CD14-positive monocyte (primary cell): ENCODE measurements at regions not wholly inside any gene's neighbourhood (a gene's known extent, or its start where the extent isn't known, plus 50 kb on each side); places are given as distances from the start of the nearest gene placed in this dataset.

Experiments used
- DNase-seq, 3 donors: peaks; one replicate each; pipeline ENCODE4 v3.0.0-alpha.2; 2011 to 2022
- H2AFZ ChIP-seq: 2 replicates; pipeline ENCODE4 v1.6.0; 2012; ENCODE audit warnings: mild to moderate bottlenecking, low read depth, low read length, inconsistent platforms; ENCODE audit not compliant: insufficient read depth, poor library complexity, severe bottlenecking
- H3K27ac ChIP-seq, 2 donors: 1 replicate in 1 of 2; 2 replicates in 1 of 2; pipeline ENCODE4 v1.5.1; 2012 to 2013; ENCODE audit warnings: low read length in 2 of 2, control low read depth in 1 of 2, inconsistent platforms in 1 of 2, low read depth in 1 of 2, mild to moderate bottlenecking in 1 of 2
- H3K27me3 ChIP-seq, 2 donors: one replicate each; pipeline versions ENCODE4 v1.6.0 to v1.6.1; 2011 to 2013; ENCODE audit warnings: low read length in 2 of 2; ENCODE audit not compliant: control insufficient read depth in 2 of 2, insufficient read depth in 2 of 2
- H3K36me3 ChIP-seq, 2 donors: replicated peaks in 1 of 2; 1 replicate in 1 of 2; 2 replicates in 1 of 2; pipeline versions ENCODE4 v1.5.1 to v1.6.1; 2012 to 2013; ENCODE audit warnings: low read length in 2 of 2, control low read depth in 1 of 2, inconsistent platforms in 1 of 2, mild to moderate bottlenecking in 1 of 2; ENCODE audit not compliant: insufficient read depth in 2 of 2, control insufficient read depth in 1 of 2
- H3K4me1 ChIP-seq, 2 donors: 1 replicate in 1 of 2; 2 replicates in 1 of 2; pipeline versions ENCODE4 v1.5.1 to v1.6.1; 2012 to 2013; ENCODE audit warnings: low read length in 2 of 2, control low read depth in 1 of 2, inconsistent platforms in 1 of 2, mild to moderate bottlenecking in 1 of 2, moderate library complexity in 1 of 2; ENCODE audit not compliant: insufficient read depth in 2 of 2, control insufficient read depth in 1 of 2
- H3K4me2 ChIP-seq: replicated peaks from 2 replicates; pipeline ENCODE3; 2012; ENCODE audit warnings: low read length, moderate library complexity, mild to moderate bottlenecking; ENCODE audit not compliant: poor library complexity, severe bottlenecking; ENCODE audit errors: extremely low read depth
- H3K4me3 ChIP-seq, 3 experiments: fragments of 200-600 bp in 1 of 3; sonication (generic) in 1 of 3; replicated peaks in 1 of 3; 1 replicate in 2 of 3; 2 replicates in 1 of 3; pipeline ENCODE4 v1.5.1; 2011 to 2013; ENCODE audit warnings: low read length in 3 of 3, mild to moderate bottlenecking in 3 of 3, control low read depth in 2 of 3, low read depth in 2 of 3, inconsistent platforms in 1 of 3, moderate library complexity in 1 of 3
- H3K79me2 ChIP-seq: 2 replicates; pipeline ENCODE4 v1.6.0; 2012; ENCODE audit warnings: mild to moderate bottlenecking, control low read depth, inconsistent platforms, low read length, moderate library complexity; ENCODE audit not compliant: insufficient read depth
- H3K9ac ChIP-seq: 2 replicates; pipeline ENCODE4 v1.6.0; 2017; ENCODE audit warnings: low read length, mild to moderate bottlenecking; ENCODE audit not compliant: insufficient read depth, poor library complexity, severe bottlenecking
- H3K9me3 ChIP-seq, 2 donors: replicated peaks in 1 of 2; 1 replicate in 1 of 2; 2 replicates in 1 of 2; pipeline versions ENCODE4 v1.5.1 to v1.6.1; 2012 to 2013; ENCODE audit warnings: low read length in 2 of 2, control low read depth in 1 of 2; ENCODE audit not compliant: control insufficient read depth in 1 of 2, insufficient read depth in 1 of 2
- H4K20me1 ChIP-seq: 2 replicates; pipeline ENCODE4 v1.6.0; 2012; ENCODE audit warnings: mild to moderate bottlenecking, low read length, control low read depth, moderate library complexity; ENCODE audit not compliant: insufficient read depth
- H3K27ac Mint-ChIP-seq, 7 donors: one replicate each; pipeline ENCODE4 v1.8.0; 2020; ENCODE audit warnings: mild to moderate bottlenecking in 7 of 7, mixed read lengths in 7 of 7, moderate library complexity in 6 of 7, inconsistent platforms in 2 of 7
- H3K27me3 Mint-ChIP-seq, 3 donors: one replicate each; pipeline ENCODE4 v1.8.0; 2021 to 2022; ENCODE audit warnings: low read depth in 3 of 3, mild to moderate bottlenecking in 3 of 3, mixed read lengths in 3 of 3, moderate library complexity in 3 of 3, inconsistent platforms in 1 of 3
- H3K36me3 Mint-ChIP-seq, 2 donors: one replicate each; pipeline ENCODE4 v1.8.0; 2020; ENCODE audit warnings: mixed read lengths in 2 of 2, inconsistent platforms in 1 of 2, mild to moderate bottlenecking in 1 of 2
- H3K4me1 Mint-ChIP-seq: one replicate; pipeline ENCODE4 v1.8.0; 2020; ENCODE audit warnings: mild to moderate bottlenecking, mixed read lengths
- H3K4me3 Mint-ChIP-seq, 2 donors: one replicate each; pipeline ENCODE4 v1.8.0; 2020; ENCODE audit warnings: mild to moderate bottlenecking in 2 of 2, mixed read lengths in 2 of 2, moderate library complexity in 1 of 2
- H3K9me3 Mint-ChIP-seq, 7 donors: one replicate each; pipeline ENCODE4 v1.8.0; 2020 to 2022; ENCODE audit warnings: mixed read lengths in 7 of 7, mild to moderate bottlenecking in 6 of 7, moderate library complexity in 6 of 7, inconsistent platforms in 2 of 7
- CTCF ChIP-seq: fragments of 200-600 bp; IDR thresholded peaks from one replicate; pipeline ENCODE4 v1.8.0; 2022; ENCODE audit warnings: antibody characterized with exemption, mild to moderate bottlenecking
- WGBS: methylation state at CpG from one replicate; pipeline ENCODE4 v1.1.5; 2013; ENCODE audit warnings: missing lambda C conversion rate; ENCODE audit not compliant: insufficient coverage; 5-methylcytosine and 5-hydroxymethylcytosine counted together
- intact Hi-C, 2 donors: fragments of 100-400 bp; cut with micrococcal nuclease; formaldehyde crosslinking; loops; one replicate each; pipeline versions ENCODE4 v1.15.0 to v1.15.1; 2023

- H3K9me3 Mint-ChIP-seq: peaks cover 0 to 6% (median 3%) of the 10 kb centered on the region in 7 donors
- Histone ChIP-seq H3K79me2 (no peaks in the 10 kb centered on the region), H3K4me3 (no peak overlapping the region), H3K4me2 (no peak overlapping the region), H4K20me1 (no peaks in the 10 kb centered on the region), H3K27me3 (no peaks in the 10 kb centered on the region), H3K36me3 (no peaks in the 10 kb centered on the region), H3K9me3 (no peaks in the 10 kb centered on the region), H3K27ac (no peak overlapping the region), H3K9ac (no peak overlapping the region), H3K4me1 (no peaks in the 10 kb centered on the region), H2AFZ (no peak overlapping the region)
- DNase-seq: no peak
- no peak for TF ChIP-seq CTCF
- intact Hi-C loops: no loop called here
- H3K4me1 Mint-ChIP-seq: no peaks in the 10 kb centered on the region
- no peaks in the 10 kb centered on the region for H3K36me3 Mint-ChIP-seq
- no CpG with 5 or more reads among the region's 3 CpGs for WGBS
- H3K27ac Mint-ChIP-seq: no peak overlapping the region
- no peak overlapping the region for H3K4me3 Mint-ChIP-seq
- H3K27me3 Mint-ChIP-seq: no peaks in the 10 kb centered on the region
These were observed 757.0 kb downstream of the BRINP1 start for GRCh38 chr9:118612201-118612600.

DNA sequence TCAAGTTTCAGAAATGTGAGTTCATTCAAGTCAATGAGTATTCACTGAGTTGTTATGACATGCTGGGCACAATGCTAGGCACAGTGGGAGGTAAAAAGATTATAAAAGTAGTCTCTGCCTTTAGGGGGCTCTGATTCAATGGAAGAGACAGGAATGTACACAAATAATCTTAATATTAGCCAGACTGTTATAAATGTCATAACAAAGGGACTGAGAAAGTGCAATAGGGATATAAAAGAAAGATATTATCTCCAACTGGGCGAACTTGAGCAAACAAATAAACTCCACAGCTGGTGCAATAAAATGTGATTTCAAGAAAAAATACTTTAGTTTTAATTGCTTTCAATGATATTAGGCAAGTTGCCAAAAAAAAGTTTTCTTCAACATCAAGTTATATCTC lies 755.2 kb downstream of the BRINP1 start:
- no CpG with 5 or more reads among the region's 1 CpG for WGBS

More for the DNA sequence above, 755.2 kb downstream of the BRINP1 start:
- Mint-ChIP-seq H3K27ac (no peak overlapping the region), H3K4me3 (no peak overlapping the region), H3K9me3 (peaks cover 0 to 6% (median 3%) of the 10 kb centered on the region in 7 donors), H3K36me3 (no peaks in the 10 kb centered on the region), H3K4me1 (no peaks in the 10 kb centered on the region), H3K27me3 (no peaks in the 10 kb centered on the region)
- intact Hi-C loops: no loop called here
- Histone ChIP-seq H3K9me3 (no peaks in the 10 kb centered on the region), H3K4me1 (no peaks in the 10 kb centered on the region), H3K36me3 (no peaks in the 10 kb centered on the region), H4K20me1 (no peaks in the 10 kb centered on the region), H3K4me2 (no peak overlapping the region), H2AFZ (no peak overlapping the region), H3K79me2 (no peaks in the 10 kb centered on the region), H3K9ac (no peak overlapping the region), H3K27me3 (no peaks in the 10 kb centered on the region), H3K4me3 (no peak overlapping the region), H3K27ac (no peak overlapping the region)
- no peak for DNase-seq
- TF ChIP-seq CTCF: no peak
